H9 (cell line): ENCODE measurements at regions not wholly inside any gene's neighbourhood (a gene's known extent, or its start where the extent isn't known, plus 50 kb on each side); places are given as distances from the start of the nearest gene placed in this dataset.

Source experiments
- DNase-seq: peaks from one replicate; pipeline ENCODE4 v3.0.0-alpha.2; 2017
- H2AFZ ChIP-seq: one replicate; pipeline ENCODE4 v1.6.1; 2013; ENCODE audit warnings: mild to moderate bottlenecking, low read length, control low read depth, moderate library complexity
- H2AK5ac ChIP-seq: 2 replicates; pipeline ENCODE4 v1.6.1; 2013; ENCODE audit warnings: low read length, control low read depth, mixed read lengths; ENCODE audit not compliant: insufficient read length
- H2BK120ac ChIP-seq: one replicate; pipeline ENCODE4 v1.6.1; 2013; ENCODE audit warnings: low read depth, mild to moderate bottlenecking, low read length, control low read depth, inconsistent platforms; ENCODE audit not compliant: poor library complexity, severe bottlenecking
- H2BK12ac ChIP-seq: 2 replicates; pipeline ENCODE4 v1.6.1; 2013; ENCODE audit warnings: low read length, control low read depth, mixed read lengths, low read depth; ENCODE audit not compliant: insufficient read length
- H2BK15ac ChIP-seq: 2 replicates; pipeline ENCODE4 v1.6.1; 2013; ENCODE audit warnings: low read depth, low read length, control low read depth
- H2BK20ac ChIP-seq: one replicate; pipeline ENCODE4 v1.6.1; 2013; ENCODE audit warnings: low read depth, mild to moderate bottlenecking, low read length, control low read depth, inconsistent platforms; ENCODE audit not compliant: poor library complexity, severe bottlenecking
- H2BK5ac ChIP-seq: 2 replicates; pipeline ENCODE4 v1.6.1; 2013; ENCODE audit warnings: low read length, control low read depth, mixed read lengths; ENCODE audit not compliant: insufficient read length
- H3K14ac ChIP-seq: 2 replicates; pipeline ENCODE4 v1.6.1; 2013; ENCODE audit warnings: low read length, control low read depth; ENCODE audit not compliant: insufficient read depth
- H3K18ac ChIP-seq: 2 replicates; pipeline ENCODE4 v1.6.1; 2013; ENCODE audit warnings: low read depth, mild to moderate bottlenecking, mixed read lengths, low read length, control low read depth; ENCODE audit not compliant: insufficient read length
- H3K23ac ChIP-seq: 2 replicates; pipeline ENCODE4 v1.6.1; 2013; ENCODE audit warnings: low read length, control low read depth, mixed read lengths, low read depth; ENCODE audit not compliant: insufficient read length
- H3K23me2 ChIP-seq: 2 replicates; pipeline ENCODE4 v1.6.1; 2013; ENCODE audit warnings: low read depth, mild to moderate bottlenecking, mixed read lengths, low read length, control low read depth; ENCODE audit not compliant: insufficient read length, poor library complexity, severe bottlenecking
- H3K27ac ChIP-seq: 2 replicates; pipeline ENCODE4 v1.5.1; 2013; ENCODE audit warnings: low read length, control low read depth, mixed read lengths, low read depth; ENCODE audit not compliant: insufficient read length
- H3K27me3 ChIP-seq: 2 replicates; pipeline ENCODE4 v1.6.1; 2013; ENCODE audit warnings: low read length, control low read depth, inconsistent platforms; ENCODE audit not compliant: insufficient read depth
- H3K4ac ChIP-seq: 2 replicates; pipeline ENCODE4 v1.6.1; 2013; ENCODE audit warnings: low read depth, mild to moderate bottlenecking, control low read depth, inconsistent platforms, low read length, moderate library complexity
- H3K4me1 ChIP-seq: 2 replicates; pipeline ENCODE4 v1.6.1; 2013; ENCODE audit warnings: low read length, control low read depth, inconsistent platforms; ENCODE audit not compliant: insufficient read depth
- H3K4me2 ChIP-seq: 2 replicates; pipeline ENCODE4 v1.6.1; 2013; ENCODE audit warnings: low read length, control low read depth, mixed read lengths; ENCODE audit not compliant: insufficient read length, insufficient read depth
- H3K56ac ChIP-seq: 2 replicates; pipeline ENCODE4 v1.6.1; 2013; ENCODE audit warnings: low read depth, mild to moderate bottlenecking, mixed read lengths, low read length, control low read depth; ENCODE audit not compliant: insufficient read length
- H3K79me1 ChIP-seq: 2 replicates; pipeline ENCODE4 v1.6.1; 2013; ENCODE audit warnings: low read depth, mild to moderate bottlenecking, moderate library complexity, low read length, control low read depth, inconsistent platforms; ENCODE audit not compliant: insufficient read depth, poor library complexity, severe bottlenecking
- H3K79me2 ChIP-seq: 2 replicates; pipeline ENCODE4 v1.6.1; 2013; ENCODE audit warnings: low read length, control low read depth, inconsistent platforms; ENCODE audit not compliant: insufficient read depth
- H3K9ac ChIP-seq: 2 replicates; pipeline ENCODE4 v1.6.1; 2013; ENCODE audit warnings: low read length, control low read depth, mixed read lengths; ENCODE audit not compliant: insufficient read length; ENCODE audit errors: extremely low read depth
- H3K9me3 ChIP-seq: one replicate; pipeline ENCODE4 v1.6.1; 2013; ENCODE audit warnings: low read depth, low read length, inconsistent platforms; ENCODE audit not compliant: control insufficient read depth
- H3T11ph ChIP-seq: one replicate; pipeline ENCODE4 v1.6.1; 2013; ENCODE audit warnings: mild to moderate bottlenecking, low read length, control low read depth, inconsistent platforms
- H4K20me1 ChIP-seq: one replicate; pipeline ENCODE4 v1.6.1; 2013; ENCODE audit not compliant: control insufficient read depth, insufficient read length, insufficient read depth
- H4K5ac ChIP-seq: 2 replicates; pipeline ENCODE4 v1.6.1; 2013; ENCODE audit warnings: low read depth, mild to moderate bottlenecking, mixed read lengths, low read length, control low read depth; ENCODE audit not compliant: insufficient read length
- H4K8ac ChIP-seq: replicated peaks from 2 replicates; pipeline ENCODE4 v1.6.1; 2013; ENCODE audit warnings: low read length, control low read depth, mixed read lengths, low read depth; ENCODE audit not compliant: insufficient read length
- H4K91ac ChIP-seq: 2 replicates; pipeline ENCODE4 v1.6.1; 2013; ENCODE audit warnings: low read depth, mild to moderate bottlenecking, moderate library complexity, mixed read lengths, low read length, control low read depth; ENCODE audit not compliant: insufficient read length
- H3K27ac Mint-ChIP-seq, 3 experiments: 2 replicates in 2 of 3; 3 replicates in 1 of 3; pipeline ENCODE4 v1.8.0; 2020 to 2021; ENCODE audit warnings: mixed read lengths in 3 of 3, mild to moderate bottlenecking in 1 of 3, moderate library complexity in 1 of 3
- H3K27me3 Mint-ChIP-seq: 2 replicates; pipeline ENCODE4 v1.8.0; 2021; ENCODE audit warnings: low read depth, mild to moderate bottlenecking, moderate library complexity, mixed read lengths
- H3K36me3 Mint-ChIP-seq, 3 experiments: 2 replicates in 2 of 3; 3 replicates in 1 of 3; pipeline ENCODE4 v1.8.0; 2020 to 2021; ENCODE audit warnings: low read depth in 3 of 3, mixed read lengths in 3 of 3; ENCODE audit not compliant: insufficient read depth in 1 of 3
- H3K4me1 Mint-ChIP-seq, 2 experiments: 2 replicates each; pipeline ENCODE4 v1.8.0; 2020; ENCODE audit warnings: mixed read lengths in 2 of 2
- H3K4me3 Mint-ChIP-seq, 2 experiments: 2 replicates in 1 of 2; 3 replicates in 1 of 2; pipeline ENCODE4 v1.8.0; 2020 to 2021; ENCODE audit warnings: mild to moderate bottlenecking in 2 of 2, mixed read lengths in 2 of 2, moderate library complexity in 1 of 2
- H3K9me3 Mint-ChIP-seq, 2 experiments: 2 replicates in 1 of 2; 3 replicates in 1 of 2; pipeline ENCODE4 v1.8.0; 2020; ENCODE audit warnings: mild to moderate bottlenecking in 2 of 2, mixed read lengths in 2 of 2, moderate library complexity in 1 of 2
- CTCF ChIP-seq: fragments of 200-600 bp; sonication (generic); conservative IDR thresholded peaks from 3 replicates; pipeline ENCODE4 v1.8.0; 2021; ENCODE audit warnings: antibody characterized with exemption, mild to moderate bottlenecking
- WGBS: extraction: QIAGEN DNeasy Blood & Tissue Kit; methylation state at CpG from one replicate; pipeline ENCODE4 v1.1.7; 2013; ENCODE audit warnings: missing lambda C conversion rate, low lambda C conversion rate, mixed read lengths; ENCODE audit not compliant: insufficient read length; ENCODE audit errors: extremely low coverage; 5-methylcytosine and 5-hydroxymethylcytosine counted together

- Histone ChIP-seq H3K79me2 (no peaks in the 10 kb centered on the region), H2AK5ac (no peak overlapping the region), H3K4me1 (peaks cover 2% of the 10 kb centered on the region; the same call in 1 of the 2 replicates), H3K23me2 (no peaks in the 10 kb centered on the region), H3K4me2 (no peak overlapping the region), H3K9ac (no peak overlapping the region), H4K91ac (no peak overlapping the region), H3K23ac (no peak overlapping the region), H2AFZ (no peak overlapping the region), H3K27ac (no peak overlapping the region), H2BK12ac (no peak overlapping the region), H3K9me3 (no peaks in the 10 kb centered on the region), H3K56ac (no peak overlapping the region), H2BK15ac (no peak overlapping the region), H3K14ac (no peak overlapping the region), H3K18ac (no peak overlapping the region), H3K27me3 (no peaks in the 10 kb centered on the region), H2BK5ac (no peak overlapping the region), H2BK120ac (no peak overlapping the region), H3K79me1 (no peaks in the 10 kb centered on the region), H4K8ac (no peak overlapping the region), H4K20me1 (no peaks in the 10 kb centered on the region), H2BK20ac (no peak overlapping the region), H4K5ac (no peak overlapping the region), H3K4ac (no peak overlapping the region), H3T11ph (no peak overlapping the region)
- Mint-ChIP-seq H3K36me3 (peaks cover 2 to 11% (median 3%) of the 10 kb centered on the region in 3 experiments; a peak in 2 of 7 replicates), H3K9me3 (peaks cover 7% of the 10 kb centered on the region in 2 experiments; a peak in 4 of 5 replicates), H3K4me3 (no peak overlapping the region), H3K27ac (no peak overlapping the region), H3K27me3 (no peaks in the 10 kb centered on the region; the same call in 1 of the 2 replicates), H3K4me1 (peaks cover 35 to 40% of the 10 kb centered on the region in 2 experiments)
- TF ChIP-seq CTCF, result no peak
- DNase-seq, result no peak
- WGBS, result no CpG with 5 or more reads among the region's 4 CpGs
Observed at GRCh38 chr15:91498046-91498748, 355.3 kb upstream of the SLCO3A1 start.
